GM04504 (cell line): ENCODE measurements at regions not wholly inside any gene's neighbourhood (a gene's known extent, or its start where the extent isn't known, plus 50 kb on each side); places are given as distances from the start of the nearest gene placed in this dataset.
A peak's percentile ranks its signal among the peaks of the same experiment; 100 is the strongest.
"Not testable (repeated sequence)": the region's sequence is repeated elsewhere in the genome, so short reads cannot be mapped to it uniquely, and the experiment has no call there.

ENCODE experiments used
- DNase-seq: peaks from one replicate; pipeline ENCODE4 v3.0.0-alpha.2; 2012; ENCODE audit warnings: low read depth

- DNase-seq: no peak
These were observed 167.1 kb downstream of the EFNB1 start for GRCh38 chrX:68995780-68996551.

- DNase-seq: no peak
These were observed 166.6 kb downstream of the EFNB1 start for GRCh38 chrX:68995386-68995779.

GRCh38 chrX:68994891-68995255 lies 166.1 kb downstream of the EFNB1 start:
- DNase-seq: no peak

GRCh38 chrX:68994135-68994890 lies 165.5 kb downstream of the EFNB1 start:
- DNase-seq: no peak

- DNase-seq: no peak
These were observed 164.1 kb downstream of the EFNB1 start for GRCh38 chrX:68992821-68993397.

GRCh38 chrX:68991691-68992345 lies 163.0 kb downstream of the EFNB1 start:
- DNase-seq: no peak

- no peak for DNase-seq
These were observed 162.1 kb downstream of the EFNB1 start for GRCh38 chrX:68990948-68991347.

GRCh38 chrX:68989865-68990606 lies 161.2 kb downstream of the EFNB1 start:
- DNase-seq: peak; percentile 24

GRCh38 chrX:68989456-68989855 lies 160.6 kb downstream of the EFNB1 start:
- no peak for DNase-seq

GRCh38 chrX:68988865-68989264 lies 160.0 kb downstream of the EFNB1 start:
- DNase-seq: no peak

- no peak for DNase-seq
These were observed 156.4 kb downstream of the EFNB1 start for GRCh38 chrX:68985135-68985755.

GRCh38 chrX:68983004-68983857 lies 154.4 kb downstream of the EFNB1 start:
- DNase-seq: no peak

- no peak for DNase-seq
These were observed 153.7 kb downstream of the EFNB1 start for GRCh38 chrX:68982476-68982875.

- DNase-seq: no peak
These were observed 152.2 kb downstream of the EFNB1 start for GRCh38 chrX:68980906-68981616.

GRCh38 chrX:68978655-68979054 lies 149.8 kb downstream of the EFNB1 start:
- no peak for DNase-seq

- no peak for DNase-seq
These were observed 149.4 kb downstream of the EFNB1 start for GRCh38 chrX:68978255-68978654.

GRCh38 chrX:68953331-68953730 lies 124.5 kb downstream of the EFNB1 start:
- DNase-seq: no peak

- not testable (repeated sequence) for DNase-seq
These were observed 123.3 kb downstream of the EFNB1 start for GRCh38 chrX:68951942-68952619.

- DNase-seq: no peak
These were observed 122.1 kb downstream of the EFNB1 start for GRCh38 chrX:68950937-68951336.
